Osteocyte (in vitro differentiated cells): ENCODE measurements at regions not wholly inside any gene's neighbourhood (a gene's known extent, or its start where the extent isn't known, plus 50 kb on each side); places are given as distances from the start of the nearest gene placed in this dataset.

ENCODE experiments used
- DNase-seq: peaks from one replicate; pipeline ENCODE4 v3.0.0; 2021; ENCODE audit warnings: mixed read lengths; ENCODE audit not compliant: unreplicated experiment; ENCODE audit errors: extremely low spot score
- H3K27ac Mint-ChIP-seq: one replicate; pipeline ENCODE4 v1.8.0; 2021; ENCODE audit warnings: mild to moderate bottlenecking, mixed read lengths; ENCODE audit not compliant: unreplicated experiment
- H3K27me3 Mint-ChIP-seq: one replicate; pipeline ENCODE4 v1.8.0; 2021; ENCODE audit warnings: mixed read lengths; ENCODE audit not compliant: unreplicated experiment
- H3K36me3 Mint-ChIP-seq: one replicate; pipeline ENCODE4 v1.8.0; 2021; ENCODE audit warnings: mixed read lengths; ENCODE audit not compliant: unreplicated experiment
- H3K4me1 Mint-ChIP-seq: one replicate; pipeline ENCODE4 v1.8.0; 2021; ENCODE audit warnings: mixed read lengths; ENCODE audit not compliant: unreplicated experiment
- H3K4me3 Mint-ChIP-seq: one replicate; pipeline ENCODE4 v1.8.0; 2021; ENCODE audit warnings: mild to moderate bottlenecking, moderate library complexity, mixed read lengths; ENCODE audit not compliant: unreplicated experiment
- H3K9me3 Mint-ChIP-seq: one replicate; pipeline ENCODE4 v1.8.0; 2021; ENCODE audit warnings: mixed read lengths; ENCODE audit not compliant: unreplicated experiment
- TF ChIP-seq, protein P1 (sequence below): fragments of 200-600 bp; sonication (generic); IDR thresholded peaks from 2 replicates; pipeline ENCODE4 v1.5.0; 2021; ENCODE audit warnings: antibody characterized with exemption, mild to moderate bottlenecking, moderate library complexity

DNA sequence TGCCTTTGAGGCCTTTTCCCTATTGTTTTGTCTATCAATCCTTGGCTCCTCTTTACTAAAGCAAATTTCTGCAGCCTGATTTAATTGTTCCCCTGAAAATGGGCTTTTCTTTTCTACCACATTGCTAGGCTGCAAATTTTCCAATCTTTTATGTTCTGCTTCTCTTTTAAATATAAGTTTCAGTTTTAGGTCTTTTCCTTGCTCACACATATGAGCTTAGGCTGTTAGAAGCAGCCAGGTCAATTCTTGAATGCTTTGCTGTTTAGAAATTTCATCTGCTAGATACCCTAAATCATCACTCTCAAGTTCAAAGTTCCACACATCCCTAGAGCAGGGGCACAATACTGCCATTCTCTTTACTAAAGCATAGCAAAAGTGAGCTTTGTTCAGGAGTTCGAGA, 159.6 kb downstream of the ARL4A start:
- H3K27me3 Mint-ChIP-seq: no peaks in the 10 kb centered on the region
- no peak overlapping the region for H3K4me3 Mint-ChIP-seq
- no peak overlapping the region for H3K27ac Mint-ChIP-seq
- H3K9me3 Mint-ChIP-seq: peaks cover 24% of the 10 kb centered on the region
- H3K4me1 Mint-ChIP-seq: no peaks in the 10 kb centered on the region
- TF ChIP-seq, protein P1, sequence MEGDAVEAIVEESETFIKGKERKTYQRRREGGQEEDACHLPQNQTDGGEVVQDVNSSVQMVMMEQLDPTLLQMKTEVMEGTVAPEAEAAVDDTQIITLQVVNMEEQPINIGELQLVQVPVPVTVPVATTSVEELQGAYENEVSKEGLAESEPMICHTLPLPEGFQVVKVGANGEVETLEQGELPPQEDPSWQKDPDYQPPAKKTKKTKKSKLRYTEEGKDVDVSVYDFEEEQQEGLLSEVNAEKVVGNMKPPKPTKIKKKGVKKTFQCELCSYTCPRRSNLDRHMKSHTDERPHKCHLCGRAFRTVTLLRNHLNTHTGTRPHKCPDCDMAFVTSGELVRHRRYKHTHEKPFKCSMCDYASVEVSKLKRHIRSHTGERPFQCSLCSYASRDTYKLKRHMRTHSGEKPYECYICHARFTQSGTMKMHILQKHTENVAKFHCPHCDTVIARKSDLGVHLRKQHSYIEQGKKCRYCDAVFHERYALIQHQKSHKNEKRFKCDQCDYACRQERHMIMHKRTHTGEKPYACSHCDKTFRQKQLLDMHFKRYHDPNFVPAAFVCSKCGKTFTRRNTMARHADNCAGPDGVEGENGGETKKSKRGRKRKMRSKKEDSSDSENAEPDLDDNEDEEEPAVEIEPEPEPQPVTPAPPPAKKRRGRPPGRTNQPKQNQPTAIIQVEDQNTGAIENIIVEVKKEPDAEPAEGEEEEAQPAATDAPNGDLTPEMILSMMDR: no peak
- DNase-seq: no peak
- H3K36me3 Mint-ChIP-seq: peaks cover 2% of the 10 kb centered on the region

DNA sequence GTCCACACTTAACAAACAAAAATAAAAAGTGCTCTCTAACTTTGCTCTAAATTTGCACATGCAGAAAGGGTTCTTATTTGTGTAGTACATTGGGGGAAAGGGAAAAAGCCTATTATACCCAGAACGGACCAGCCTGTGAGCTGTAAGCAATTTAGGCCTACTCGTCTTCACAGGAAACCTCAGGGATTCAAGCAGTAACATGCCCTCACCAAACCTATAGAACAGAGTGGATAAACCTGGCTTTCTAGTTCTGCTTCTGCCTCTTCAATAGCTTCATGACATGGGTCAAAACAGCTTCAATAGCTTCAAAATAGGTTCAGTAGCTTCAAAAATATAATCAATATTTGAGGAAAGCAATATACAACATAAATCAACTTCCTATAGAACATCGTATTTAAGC, 163.7 kb downstream of the ARL4A start:
- TF ChIP-seq, protein P1: no peak
- no peaks in the 10 kb centered on the region for H3K36me3 Mint-ChIP-seq
- DNase-seq: no peak
- H3K9me3 Mint-ChIP-seq: peaks cover 11% of the 10 kb centered on the region
- no peaks in the 10 kb centered on the region for H3K27me3 Mint-ChIP-seq
- H3K27ac Mint-ChIP-seq: no peak overlapping the region
- H3K4me1 Mint-ChIP-seq: no peaks in the 10 kb centered on the region
- no peak overlapping the region for H3K4me3 Mint-ChIP-seq

DNA sequence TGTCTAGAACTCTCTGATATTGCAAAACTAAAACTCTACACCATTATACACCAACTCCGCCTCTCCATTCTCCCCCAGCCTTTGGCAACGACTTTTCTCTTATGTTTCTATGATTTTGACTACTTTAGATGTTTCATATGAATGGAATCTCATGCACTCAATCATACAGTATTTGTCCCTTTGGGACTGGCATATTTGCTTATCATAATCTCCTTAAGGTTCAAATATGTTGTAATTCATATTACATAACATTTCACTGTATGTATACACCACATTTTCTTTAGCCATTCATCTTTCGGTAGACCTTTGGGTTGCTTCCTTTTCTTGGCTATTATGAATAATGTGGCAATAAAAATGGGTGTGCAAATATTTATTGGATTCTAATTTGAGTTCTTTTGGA, 164.4 kb downstream of the ARL4A start:
- no peak for DNase-seq
- Mint-ChIP-seq H3K27ac (no peak overlapping the region), H3K36me3 (no peaks in the 10 kb centered on the region), H3K4me3 (no peak overlapping the region), H3K9me3 (peaks cover 10% of the 10 kb centered on the region), H3K4me1 (no peaks in the 10 kb centered on the region), H3K27me3 (no peaks in the 10 kb centered on the region)
- TF ChIP-seq, protein P1: no peak

DNA sequence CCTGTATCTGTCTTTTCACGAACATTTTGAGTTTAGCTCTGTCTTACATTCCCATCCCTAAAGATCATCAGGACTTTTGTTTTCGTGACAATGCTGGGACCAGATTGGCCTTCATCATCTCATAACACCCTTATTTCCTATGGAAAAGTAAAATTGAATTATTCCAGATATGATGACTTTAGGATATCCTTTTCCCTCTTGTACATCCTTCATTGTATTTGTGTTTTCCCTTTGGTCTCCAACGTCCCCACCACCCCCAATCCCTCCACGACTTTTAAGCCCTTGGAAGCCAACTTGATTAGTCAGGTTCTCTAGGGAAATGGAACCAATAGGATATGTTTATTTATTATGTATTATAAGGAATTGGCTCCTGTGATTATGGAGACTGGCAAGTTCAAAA, 167.6 kb downstream of the ARL4A start:
- Mint-ChIP-seq H3K4me1 (no peaks in the 10 kb centered on the region), H3K4me3 (no peak overlapping the region), H3K27ac (no peak overlapping the region), H3K9me3 (no peaks in the 10 kb centered on the region), H3K36me3 (no peaks in the 10 kb centered on the region), H3K27me3 (no peaks in the 10 kb centered on the region)
- DNase-seq: no peak
- TF ChIP-seq, protein P1: no peak

DNA sequence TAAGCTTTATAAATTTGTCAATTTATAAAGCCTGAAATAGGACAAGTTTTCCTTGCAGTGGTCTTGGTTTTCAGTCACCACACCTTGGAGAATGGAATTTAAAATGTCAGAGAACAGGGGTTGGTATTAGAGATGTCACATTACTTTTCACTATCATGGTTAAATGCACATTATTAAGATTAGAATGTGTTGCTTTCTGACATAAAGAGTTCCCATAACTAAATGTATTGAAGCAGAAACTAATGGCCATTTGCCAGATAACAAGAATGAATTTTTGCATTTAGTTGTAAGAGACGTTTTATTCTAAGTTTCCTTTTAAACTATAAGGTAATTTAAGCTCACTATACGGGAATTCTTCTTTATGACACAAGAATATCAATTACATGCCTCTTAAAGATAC, 172.3 kb downstream of the ARL4A start:
- H3K4me3 Mint-ChIP-seq: no peak overlapping the region
- no peaks in the 10 kb centered on the region for H3K9me3 Mint-ChIP-seq
- H3K36me3 Mint-ChIP-seq: no peaks in the 10 kb centered on the region
- DNase-seq: no peak
- no peaks in the 10 kb centered on the region for H3K27me3 Mint-ChIP-seq
- TF ChIP-seq, protein P1: no peak
- H3K27ac Mint-ChIP-seq: no peak overlapping the region
- H3K4me1 Mint-ChIP-seq: no peaks in the 10 kb centered on the region
